ENCODE measurements at regions not wholly inside any gene's neighbourhood (a gene's known extent, or its start where the extent isn't known, plus 50 kb on each side); places are given as distances from the start of the nearest gene placed in this dataset.

DNA sequence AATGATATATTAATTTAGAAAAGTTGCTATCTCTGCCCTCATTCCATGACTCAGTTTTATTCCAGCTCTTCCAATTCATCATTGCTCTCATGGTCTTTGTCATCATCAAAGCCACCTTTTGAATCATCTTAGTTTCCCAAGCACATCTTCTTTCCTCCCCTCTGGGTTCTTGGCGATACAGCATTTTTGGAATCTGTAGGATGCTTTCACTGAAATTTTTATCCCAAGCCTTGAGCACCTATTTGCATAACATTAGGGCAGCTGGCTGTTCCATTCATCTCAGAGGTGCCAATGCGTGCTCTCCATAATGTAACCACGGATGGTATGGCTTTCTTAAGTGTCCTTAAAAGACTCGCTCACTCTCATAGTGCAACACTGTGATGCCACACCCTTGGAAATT, 100.4 kb downstream of the SNX5 start:
- TF ChIP-seq CTCF (IDR thresholded peaks at IDR 0.05 in 8 of 11, conservative IDR thresholded peaks at IDR 0.05 in 3 of 11) = no peak
- TF ChIP-seq POLR2A (IDR thresholded peaks at IDR 0.05) = no peak
- no peak for TF ChIP-seq POLR2AphosphoS5 (IDR thresholded peaks at IDR 0.05)
